H9 (cell line): ENCODE measurements at regions not wholly inside any gene's neighbourhood (a gene's known extent, or its start where the extent isn't known, plus 50 kb on each side); places are given as distances from the start of the nearest gene placed in this dataset.

Experiments used
- DNase-seq: peaks from one replicate; pipeline ENCODE4 v3.0.0-alpha.2; 2017
- H2AFZ ChIP-seq: one replicate; pipeline ENCODE4 v1.6.1; 2013; ENCODE audit warnings: mild to moderate bottlenecking, low read length, control low read depth, moderate library complexity
- H2AK5ac ChIP-seq: 2 replicates; pipeline ENCODE4 v1.6.1; 2013; ENCODE audit warnings: low read length, control low read depth, mixed read lengths; ENCODE audit not compliant: insufficient read length
- H2BK120ac ChIP-seq: one replicate; pipeline ENCODE4 v1.6.1; 2013; ENCODE audit warnings: low read depth, mild to moderate bottlenecking, low read length, control low read depth, inconsistent platforms; ENCODE audit not compliant: poor library complexity, severe bottlenecking
- H2BK12ac ChIP-seq: 2 replicates; pipeline ENCODE4 v1.6.1; 2013; ENCODE audit warnings: low read length, control low read depth, mixed read lengths, low read depth; ENCODE audit not compliant: insufficient read length
- H2BK15ac ChIP-seq: 2 replicates; pipeline ENCODE4 v1.6.1; 2013; ENCODE audit warnings: low read depth, low read length, control low read depth
- H2BK20ac ChIP-seq: one replicate; pipeline ENCODE4 v1.6.1; 2013; ENCODE audit warnings: low read depth, mild to moderate bottlenecking, low read length, control low read depth, inconsistent platforms; ENCODE audit not compliant: poor library complexity, severe bottlenecking
- H2BK5ac ChIP-seq: 2 replicates; pipeline ENCODE4 v1.6.1; 2013; ENCODE audit warnings: low read length, control low read depth, mixed read lengths; ENCODE audit not compliant: insufficient read length
- H3K14ac ChIP-seq: 2 replicates; pipeline ENCODE4 v1.6.1; 2013; ENCODE audit warnings: low read length, control low read depth; ENCODE audit not compliant: insufficient read depth
- H3K18ac ChIP-seq: 2 replicates; pipeline ENCODE4 v1.6.1; 2013; ENCODE audit warnings: low read depth, mild to moderate bottlenecking, mixed read lengths, low read length, control low read depth; ENCODE audit not compliant: insufficient read length
- H3K23ac ChIP-seq: 2 replicates; pipeline ENCODE4 v1.6.1; 2013; ENCODE audit warnings: low read length, control low read depth, mixed read lengths, low read depth; ENCODE audit not compliant: insufficient read length
- H3K23me2 ChIP-seq: 2 replicates; pipeline ENCODE4 v1.6.1; 2013; ENCODE audit warnings: low read depth, mild to moderate bottlenecking, mixed read lengths, low read length, control low read depth; ENCODE audit not compliant: insufficient read length, poor library complexity, severe bottlenecking
- H3K27ac ChIP-seq: 2 replicates; pipeline ENCODE4 v1.5.1; 2013; ENCODE audit warnings: low read length, control low read depth, mixed read lengths, low read depth; ENCODE audit not compliant: insufficient read length
- H3K27me3 ChIP-seq: 2 replicates; pipeline ENCODE4 v1.6.1; 2013; ENCODE audit warnings: low read length, control low read depth, inconsistent platforms; ENCODE audit not compliant: insufficient read depth
- H3K4ac ChIP-seq: 2 replicates; pipeline ENCODE4 v1.6.1; 2013; ENCODE audit warnings: low read depth, mild to moderate bottlenecking, control low read depth, inconsistent platforms, low read length, moderate library complexity
- H3K4me1 ChIP-seq: 2 replicates; pipeline ENCODE4 v1.6.1; 2013; ENCODE audit warnings: low read length, control low read depth, inconsistent platforms; ENCODE audit not compliant: insufficient read depth
- H3K4me2 ChIP-seq: 2 replicates; pipeline ENCODE4 v1.6.1; 2013; ENCODE audit warnings: low read length, control low read depth, mixed read lengths; ENCODE audit not compliant: insufficient read length, insufficient read depth
- H3K56ac ChIP-seq: 2 replicates; pipeline ENCODE4 v1.6.1; 2013; ENCODE audit warnings: low read depth, mild to moderate bottlenecking, mixed read lengths, low read length, control low read depth; ENCODE audit not compliant: insufficient read length
- H3K79me1 ChIP-seq: 2 replicates; pipeline ENCODE4 v1.6.1; 2013; ENCODE audit warnings: low read depth, mild to moderate bottlenecking, moderate library complexity, low read length, control low read depth, inconsistent platforms; ENCODE audit not compliant: insufficient read depth, poor library complexity, severe bottlenecking
- H3K79me2 ChIP-seq: 2 replicates; pipeline ENCODE4 v1.6.1; 2013; ENCODE audit warnings: low read length, control low read depth, inconsistent platforms; ENCODE audit not compliant: insufficient read depth
- H3K9ac ChIP-seq: 2 replicates; pipeline ENCODE4 v1.6.1; 2013; ENCODE audit warnings: low read length, control low read depth, mixed read lengths; ENCODE audit not compliant: insufficient read length; ENCODE audit errors: extremely low read depth
- H3K9me3 ChIP-seq: one replicate; pipeline ENCODE4 v1.6.1; 2013; ENCODE audit warnings: low read depth, low read length, inconsistent platforms; ENCODE audit not compliant: control insufficient read depth
- H3T11ph ChIP-seq: one replicate; pipeline ENCODE4 v1.6.1; 2013; ENCODE audit warnings: mild to moderate bottlenecking, low read length, control low read depth, inconsistent platforms
- H4K20me1 ChIP-seq: one replicate; pipeline ENCODE4 v1.6.1; 2013; ENCODE audit not compliant: control insufficient read depth, insufficient read length, insufficient read depth
- H4K5ac ChIP-seq: 2 replicates; pipeline ENCODE4 v1.6.1; 2013; ENCODE audit warnings: low read depth, mild to moderate bottlenecking, mixed read lengths, low read length, control low read depth; ENCODE audit not compliant: insufficient read length
- H4K8ac ChIP-seq: replicated peaks from 2 replicates; pipeline ENCODE4 v1.6.1; 2013; ENCODE audit warnings: low read length, control low read depth, mixed read lengths, low read depth; ENCODE audit not compliant: insufficient read length
- H4K91ac ChIP-seq: 2 replicates; pipeline ENCODE4 v1.6.1; 2013; ENCODE audit warnings: low read depth, mild to moderate bottlenecking, moderate library complexity, mixed read lengths, low read length, control low read depth; ENCODE audit not compliant: insufficient read length
- H3K27ac Mint-ChIP-seq, 3 experiments: 2 replicates in 2 of 3; 3 replicates in 1 of 3; pipeline ENCODE4 v1.8.0; 2020 to 2021; ENCODE audit warnings: mixed read lengths in 3 of 3, mild to moderate bottlenecking in 1 of 3, moderate library complexity in 1 of 3
- H3K27me3 Mint-ChIP-seq: 2 replicates; pipeline ENCODE4 v1.8.0; 2021; ENCODE audit warnings: low read depth, mild to moderate bottlenecking, moderate library complexity, mixed read lengths
- H3K36me3 Mint-ChIP-seq, 3 experiments: 2 replicates in 2 of 3; 3 replicates in 1 of 3; pipeline ENCODE4 v1.8.0; 2020 to 2021; ENCODE audit warnings: low read depth in 3 of 3, mixed read lengths in 3 of 3; ENCODE audit not compliant: insufficient read depth in 1 of 3
- H3K4me1 Mint-ChIP-seq, 2 experiments: 2 replicates each; pipeline ENCODE4 v1.8.0; 2020; ENCODE audit warnings: mixed read lengths in 2 of 2
- H3K4me3 Mint-ChIP-seq, 2 experiments: 2 replicates in 1 of 2; 3 replicates in 1 of 2; pipeline ENCODE4 v1.8.0; 2020 to 2021; ENCODE audit warnings: mild to moderate bottlenecking in 2 of 2, mixed read lengths in 2 of 2, moderate library complexity in 1 of 2
- H3K9me3 Mint-ChIP-seq, 2 experiments: 2 replicates in 1 of 2; 3 replicates in 1 of 2; pipeline ENCODE4 v1.8.0; 2020; ENCODE audit warnings: mild to moderate bottlenecking in 2 of 2, mixed read lengths in 2 of 2, moderate library complexity in 1 of 2
- CTCF ChIP-seq: fragments of 200-600 bp; sonication (generic); conservative IDR thresholded peaks from 3 replicates; pipeline ENCODE4 v1.8.0; 2021; ENCODE audit warnings: antibody characterized with exemption, mild to moderate bottlenecking
- WGBS: extraction: QIAGEN DNeasy Blood & Tissue Kit; methylation state at CpG from one replicate; pipeline ENCODE4 v1.1.7; 2013; ENCODE audit warnings: missing lambda C conversion rate, low lambda C conversion rate, mixed read lengths; ENCODE audit not compliant: insufficient read length; ENCODE audit errors: extremely low coverage; 5-methylcytosine and 5-hydroxymethylcytosine counted together

GRCh38 chr11:19480540-19480939, 232.1 kb upstream of the NAV2 start:
- Mint-ChIP-seq H3K4me3 (no peak overlapping the region), H3K27ac (no peak overlapping the region), H3K4me1 (peaks cover 3 to 7% of the 10 kb centered on the region in 2 experiments), H3K27me3 (peaks cover 4% of the 10 kb centered on the region), H3K9me3 (no peaks in the 10 kb centered on the region), H3K36me3 (no peaks in the 10 kb centered on the region)
- Histone ChIP-seq H3K9ac (no peak overlapping the region), H3K56ac (no peak overlapping the region), H3K27me3 (no peaks in the 10 kb centered on the region), H3K18ac (no peak overlapping the region), H4K5ac (no peak overlapping the region), H2BK15ac (no peak overlapping the region), H3K79me1 (no peaks in the 10 kb centered on the region), H2BK120ac (no peak overlapping the region), H4K91ac (no peak overlapping the region), H3K14ac (no peak overlapping the region; the same call in 1 of the 2 replicates), H2BK5ac (no peak overlapping the region), H3T11ph (no peak overlapping the region), H2AFZ (no peak overlapping the region), H3K4ac (no peak overlapping the region), H4K8ac (no peak overlapping the region), H3K23me2 (no peaks in the 10 kb centered on the region), H2AK5ac (no peak overlapping the region), H2BK12ac (no peak overlapping the region), H2BK20ac (no peak overlapping the region), H3K23ac (no peak overlapping the region), H3K4me2 (no peak overlapping the region), H3K4me1 (0 out of 2 replicates have a peak, but pooled peaks cover 2% of the 10 kb centered on the region), H4K20me1 (no peaks in the 10 kb centered on the region), H3K27ac (no peak overlapping the region), H3K9me3 (no peaks in the 10 kb centered on the region), H3K79me2 (no peaks in the 10 kb centered on the region)
- WGBS: no CpG with 5 or more reads among the region's 2 CpGs
- no peak for DNase-seq
- no peak for TF ChIP-seq CTCF
